ENCODE measurements at regions not wholly inside any gene's neighbourhood (a gene's known extent, or its start where the extent isn't known, plus 50 kb on each side); places are given as distances from the start of the nearest gene placed in this dataset.

DNA sequence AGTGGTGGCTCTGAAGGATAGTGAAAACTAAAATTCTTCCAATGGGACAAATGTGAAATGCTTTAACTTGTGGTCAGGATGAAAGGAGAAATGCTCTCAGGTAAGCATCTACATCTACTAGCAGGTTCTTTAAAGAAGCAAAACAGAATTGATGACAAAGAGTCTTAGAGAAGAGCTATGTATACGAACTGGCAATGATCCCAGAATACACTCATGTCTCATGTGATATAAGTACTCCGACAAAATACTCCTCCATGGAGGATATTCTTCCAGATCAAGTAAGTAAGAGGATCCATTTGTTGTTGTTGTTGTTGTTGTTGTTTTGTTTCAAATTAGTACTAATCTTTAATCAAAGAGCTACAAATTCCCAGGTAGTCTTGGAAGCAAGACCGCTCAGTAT lies 174.0 kb upstream of the ATP1B1 start:
- Histone ChIP-seq H3K27me3 (ENCODE audit: control insufficient read depth, insufficient read depth, low read length) (no peaks in the 10 kb centered on the region), H3K4me3 (ENCODE audit: insufficient read depth, low read depth, low read length) (no peak overlapping the region)

GRCh38 chr1:168933141-168933805 lies 173.2 kb upstream of the ATP1B1 start:
- Histone ChIP-seq H3K27me3 (ENCODE audit: control insufficient read depth, insufficient read depth, low read length) (no peaks in the 10 kb centered on the region), H3K36me3 (replicated peaks; ENCODE audit: control insufficient read depth, insufficient read depth, low read length) (no peaks in the 10 kb centered on the region), H3K4me3 (ENCODE audit: insufficient read depth, low read depth, low read length) (no peak overlapping the region)
- no peak for DNase-seq

More for the DNA sequence above, 174.0 kb upstream of the ATP1B1 start:
- DNase-seq = no peak
- no peaks in the 10 kb centered on the region for H3K36me3 ChIP-seq (replicated peaks; ENCODE audit: control insufficient read depth, insufficient read depth, low read length)

DNA sequence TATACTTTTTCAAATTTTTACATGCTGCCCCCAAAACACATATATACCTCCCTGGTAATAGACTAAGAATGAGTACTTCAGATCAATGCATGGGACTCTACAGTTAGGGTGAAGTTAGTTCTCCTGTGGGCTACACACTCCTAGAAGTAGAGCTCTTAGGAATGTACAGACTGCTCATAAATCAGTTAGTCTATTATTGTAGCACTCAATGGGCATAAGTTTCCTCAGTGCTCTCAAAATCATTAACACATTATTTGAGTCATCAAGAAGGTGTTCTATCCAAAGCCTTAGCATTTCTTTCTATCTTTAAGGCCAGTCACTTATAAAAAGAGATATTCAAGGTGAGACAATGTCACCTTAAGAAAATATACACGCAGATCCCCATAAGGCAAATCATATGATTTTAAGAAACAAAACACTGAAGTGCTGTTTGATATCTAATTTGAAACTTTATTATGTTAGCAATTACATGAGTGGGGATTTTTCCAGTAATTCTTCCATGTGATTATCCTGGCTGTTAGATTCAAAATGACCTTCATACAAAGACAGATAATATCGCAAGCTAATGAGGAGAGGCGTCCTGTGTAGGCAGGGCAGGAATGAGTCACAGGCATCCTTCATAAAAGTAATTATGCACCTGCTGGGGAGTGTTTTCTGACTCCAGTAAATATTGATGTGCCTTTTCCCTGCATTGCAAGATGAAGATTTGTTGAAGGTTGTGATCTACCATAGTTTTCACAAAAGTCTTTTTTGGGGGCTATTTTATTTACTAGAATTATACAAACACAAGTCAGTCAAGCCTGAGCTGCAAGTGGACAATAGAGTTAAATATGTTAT lies 167.2 kb upstream of the ATP1B1 start:
- Histone ChIP-seq H3K4me3 (ENCODE audit: insufficient read depth, low read depth, low read length) (no peak overlapping the region), H3K27me3 (ENCODE audit: control insufficient read depth, insufficient read depth, low read length) (no peaks in the 10 kb centered on the region), H3K36me3 (replicated peaks; ENCODE audit: control insufficient read depth, insufficient read depth, low read length) (no peaks in the 10 kb centered on the region)
- DNase-seq = no peak

DNA sequence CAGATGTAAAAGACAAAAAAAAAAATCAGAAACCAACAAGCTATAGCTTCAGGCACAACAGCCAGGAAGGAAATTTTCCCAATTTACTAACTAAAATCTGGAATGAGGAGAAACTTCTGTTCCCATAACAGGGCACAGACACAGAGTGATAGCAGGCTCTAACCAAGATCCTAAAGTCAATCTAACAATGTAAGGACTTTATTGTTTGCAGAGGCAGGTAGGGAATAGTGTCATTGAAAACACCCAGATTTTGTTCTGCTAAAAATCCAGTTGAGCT lies 166.6 kb upstream of the ATP1B1 start:
- Histone ChIP-seq H3K36me3 (replicated peaks; ENCODE audit: control insufficient read depth, insufficient read depth, low read length) (no peaks in the 10 kb centered on the region), H3K27me3 (ENCODE audit: control insufficient read depth, insufficient read depth, low read length) (no peaks in the 10 kb centered on the region), H3K4me3 (ENCODE audit: insufficient read depth, low read depth, low read length) (no peak overlapping the region)
- DNase-seq = no peak

- H3K4me3 ChIP-seq (ENCODE audit: insufficient read depth, low read depth, low read length) = no peak overlapping the region
- no peaks in the 10 kb centered on the region for H3K27me3 ChIP-seq (ENCODE audit: control insufficient read depth, insufficient read depth, low read length)
- DNase-seq = no peak
- no peaks in the 10 kb centered on the region for H3K36me3 ChIP-seq (replicated peaks; ENCODE audit: control insufficient read depth, insufficient read depth, low read length)
These were observed 164.8 kb upstream of the ATP1B1 start for GRCh38 chr1:168941640-168942039.

- DNase-seq = no peak
- no peaks in the 10 kb centered on the region for H3K27me3 ChIP-seq (ENCODE audit: control insufficient read depth, insufficient read depth, low read length)
- no peak overlapping the region for H3K4me3 ChIP-seq (ENCODE audit: insufficient read depth, low read depth, low read length)
- H3K36me3 ChIP-seq (replicated peaks; ENCODE audit: control insufficient read depth, insufficient read depth, low read length) = no peaks in the 10 kb centered on the region
These were observed 164.3 kb upstream of the ATP1B1 start for GRCh38 chr1:168942165-168942564.

DNA sequence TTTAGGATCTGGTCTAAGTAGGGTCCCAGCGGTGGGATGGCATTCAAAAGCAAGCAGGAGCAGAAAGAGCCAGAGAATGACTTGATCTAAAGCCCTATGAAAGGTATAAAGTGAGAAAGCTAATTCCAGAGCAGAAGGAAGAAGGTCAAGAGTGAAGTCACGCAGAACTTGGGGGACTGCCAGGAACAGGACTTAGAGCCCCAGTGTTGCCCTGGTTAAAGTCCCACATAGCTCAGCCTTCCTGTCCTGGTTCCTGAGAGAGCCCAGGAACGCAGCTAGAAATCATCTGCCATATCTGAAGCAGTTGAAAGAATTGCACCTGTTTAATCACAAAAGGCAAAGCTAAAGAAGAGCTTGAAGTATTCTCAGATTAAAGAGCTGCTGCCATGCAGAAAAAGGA lies 160.6 kb upstream of the ATP1B1 start:
- no peaks in the 10 kb centered on the region for H3K36me3 ChIP-seq (replicated peaks; ENCODE audit: control insufficient read depth, insufficient read depth, low read length)
- no peak for DNase-seq
- H3K4me3 ChIP-seq (ENCODE audit: insufficient read depth, low read depth, low read length) = no peak overlapping the region
- no peaks in the 10 kb centered on the region for H3K27me3 ChIP-seq (ENCODE audit: control insufficient read depth, insufficient read depth, low read length)

GRCh38 chr1:168947041-168947440 lies 159.4 kb upstream of the ATP1B1 start:
- no peaks in the 10 kb centered on the region for H3K27me3 ChIP-seq (ENCODE audit: control insufficient read depth, insufficient read depth, low read length)
- H3K36me3 ChIP-seq (replicated peaks; ENCODE audit: control insufficient read depth, insufficient read depth, low read length) = no peaks in the 10 kb centered on the region
- no peak for DNase-seq
- no peak overlapping the region for H3K4me3 ChIP-seq (ENCODE audit: insufficient read depth, low read depth, low read length)

GRCh38 chr1:168949672-168950071 lies 156.8 kb upstream of the ATP1B1 start:
- Histone ChIP-seq H3K27me3 (ENCODE audit: control insufficient read depth, insufficient read depth, low read length) (no peaks in the 10 kb centered on the region), H3K36me3 (replicated peaks; ENCODE audit: control insufficient read depth, insufficient read depth, low read length) (no peaks in the 10 kb centered on the region), H3K4me3 (ENCODE audit: insufficient read depth, low read depth, low read length) (no peak overlapping the region)
- DNase-seq = no peak

DNA sequence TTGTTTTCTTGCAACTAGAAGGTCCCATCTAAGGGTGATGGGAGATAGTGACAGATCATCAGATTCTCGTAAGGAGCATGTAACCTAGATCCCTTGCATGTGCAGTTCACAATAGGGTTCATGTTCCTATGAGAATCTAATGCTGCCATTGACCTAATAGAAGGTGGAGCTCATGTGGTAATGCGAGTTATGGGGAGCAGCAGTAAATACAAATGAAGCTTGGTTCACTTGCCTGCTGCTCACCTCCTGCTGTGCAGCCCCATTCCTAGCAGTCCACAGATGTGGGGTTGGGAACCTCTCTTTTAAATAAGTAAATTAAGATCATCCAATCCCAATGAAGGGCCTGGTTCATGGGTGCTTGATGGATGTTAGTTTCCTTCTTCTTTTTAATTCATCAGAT lies 148.7 kb upstream of the ATP1B1 start:
- H3K36me3 ChIP-seq (replicated peaks; ENCODE audit: control insufficient read depth, insufficient read depth, low read length) = no peaks in the 10 kb centered on the region
- DNase-seq = no peak
- H3K27me3 ChIP-seq (ENCODE audit: control insufficient read depth, insufficient read depth, low read length) = no peaks in the 10 kb centered on the region
- no peak overlapping the region for H3K4me3 ChIP-seq (ENCODE audit: insufficient read depth, low read depth, low read length)

GRCh38 chr1:168958562-168959289 lies 147.8 kb upstream of the ATP1B1 start:
- DNase-seq = no peak
- Histone ChIP-seq H3K27me3 (ENCODE audit: control insufficient read depth, insufficient read depth, low read length) (no peaks in the 10 kb centered on the region), H3K4me3 (ENCODE audit: insufficient read depth, low read depth, low read length) (no peak overlapping the region), H3K36me3 (replicated peaks; ENCODE audit: control insufficient read depth, insufficient read depth, low read length) (no peaks in the 10 kb centered on the region)

DNA sequence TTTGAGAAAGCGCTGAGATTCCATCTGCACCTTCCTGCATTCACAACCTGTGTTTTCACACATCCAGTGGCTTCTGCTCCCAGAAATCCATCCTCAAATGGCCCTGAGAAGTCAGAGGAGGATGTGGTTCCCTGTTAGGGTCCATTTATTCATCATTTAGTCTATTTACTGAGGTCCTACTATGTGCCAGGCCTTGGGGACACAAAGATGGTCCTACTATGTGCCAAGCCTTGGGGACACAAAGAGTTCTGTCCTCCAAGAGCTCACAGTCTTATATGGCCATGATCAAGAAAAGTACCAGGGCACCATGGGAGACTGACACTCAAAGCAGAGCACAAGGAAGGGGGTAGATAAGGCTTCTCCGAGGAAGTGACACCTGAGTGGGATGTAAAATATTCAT lies 147.1 kb upstream of the ATP1B1 start:
- no peak for DNase-seq
- no peaks in the 10 kb centered on the region for H3K36me3 ChIP-seq (replicated peaks; ENCODE audit: control insufficient read depth, insufficient read depth, low read length)
- H3K4me3 ChIP-seq (ENCODE audit: insufficient read depth, low read depth, low read length) = no peak overlapping the region
- H3K27me3 ChIP-seq (ENCODE audit: control insufficient read depth, insufficient read depth, low read length) = no peaks in the 10 kb centered on the region

DNA sequence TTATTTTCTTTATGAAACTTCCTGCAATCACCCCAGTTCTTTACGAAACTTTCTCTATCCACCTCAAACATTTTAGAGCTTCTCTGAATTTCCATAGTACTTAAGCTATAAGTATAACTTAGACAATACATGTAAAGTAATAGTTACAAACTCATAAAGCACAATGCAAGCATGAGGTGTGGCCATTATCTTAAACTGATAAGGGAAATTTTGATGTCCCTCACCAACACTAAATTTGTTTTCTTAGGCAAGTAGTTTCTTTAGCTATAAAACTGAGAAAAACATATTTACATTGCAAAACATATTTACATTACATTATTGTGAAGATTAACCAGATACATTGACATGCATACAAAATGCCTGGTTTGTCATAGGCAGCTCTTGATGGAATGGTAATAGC lies 146.4 kb upstream of the ATP1B1 start:
- Histone ChIP-seq H3K36me3 (replicated peaks; ENCODE audit: control insufficient read depth, insufficient read depth, low read length) (no peaks in the 10 kb centered on the region), H3K27me3 (ENCODE audit: control insufficient read depth, insufficient read depth, low read length) (no peaks in the 10 kb centered on the region), H3K4me3 (ENCODE audit: insufficient read depth, low read depth, low read length) (no peak overlapping the region)
- DNase-seq = no peak

GRCh38 chr1:168960595-168960994 lies 145.9 kb upstream of the ATP1B1 start:
- no peak overlapping the region for H3K4me3 ChIP-seq (ENCODE audit: insufficient read depth, low read depth, low read length)
- no peaks in the 10 kb centered on the region for H3K27me3 ChIP-seq (ENCODE audit: control insufficient read depth, insufficient read depth, low read length)
- no peaks in the 10 kb centered on the region for H3K36me3 ChIP-seq (replicated peaks; ENCODE audit: control insufficient read depth, insufficient read depth, low read length)
- DNase-seq = no peak

GRCh38 chr1:168963601-168964000 lies 142.9 kb upstream of the ATP1B1 start:
- H3K27me3 ChIP-seq (ENCODE audit: control insufficient read depth, insufficient read depth, low read length) = no peaks in the 10 kb centered on the region
- H3K4me3 ChIP-seq (ENCODE audit: insufficient read depth, low read depth, low read length) = no peak overlapping the region
- DNase-seq = no peak
- no peaks in the 10 kb centered on the region for H3K36me3 ChIP-seq (replicated peaks; ENCODE audit: control insufficient read depth, insufficient read depth, low read length)

Data from H7 (cell line).